ENCODE measurements at regions not wholly inside any gene's neighbourhood (a gene's known extent, or its start where the extent isn't known, plus 50 kb on each side); places are given as distances from the start of the nearest gene placed in this dataset.

DNA sequence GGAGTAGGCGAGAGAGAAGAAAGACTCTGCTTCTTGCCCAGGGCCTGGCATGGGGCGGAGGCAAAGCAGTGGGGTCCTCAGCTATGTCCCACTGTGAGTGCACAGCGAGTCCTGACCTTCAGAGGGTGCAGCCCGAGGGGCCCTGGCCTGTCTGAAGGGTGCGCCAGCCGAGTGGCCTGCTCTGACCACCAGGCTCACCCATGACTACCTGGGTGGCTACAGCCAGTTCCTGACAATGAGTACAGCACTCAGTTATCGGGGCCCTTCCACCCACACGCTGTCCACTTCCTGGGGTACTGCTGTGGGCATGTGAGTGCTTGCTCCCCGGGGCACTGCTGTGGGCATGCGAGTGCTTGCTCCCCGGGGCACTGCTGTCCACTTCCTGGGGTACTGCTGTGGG is 74.1 kb upstream of the B3GAT1 start:
- H3K4me3 ChIP-seq (ENCODE audit: low read depth, low read length) = no peak overlapping the region
- TF ChIP-seq, protein P1, sequence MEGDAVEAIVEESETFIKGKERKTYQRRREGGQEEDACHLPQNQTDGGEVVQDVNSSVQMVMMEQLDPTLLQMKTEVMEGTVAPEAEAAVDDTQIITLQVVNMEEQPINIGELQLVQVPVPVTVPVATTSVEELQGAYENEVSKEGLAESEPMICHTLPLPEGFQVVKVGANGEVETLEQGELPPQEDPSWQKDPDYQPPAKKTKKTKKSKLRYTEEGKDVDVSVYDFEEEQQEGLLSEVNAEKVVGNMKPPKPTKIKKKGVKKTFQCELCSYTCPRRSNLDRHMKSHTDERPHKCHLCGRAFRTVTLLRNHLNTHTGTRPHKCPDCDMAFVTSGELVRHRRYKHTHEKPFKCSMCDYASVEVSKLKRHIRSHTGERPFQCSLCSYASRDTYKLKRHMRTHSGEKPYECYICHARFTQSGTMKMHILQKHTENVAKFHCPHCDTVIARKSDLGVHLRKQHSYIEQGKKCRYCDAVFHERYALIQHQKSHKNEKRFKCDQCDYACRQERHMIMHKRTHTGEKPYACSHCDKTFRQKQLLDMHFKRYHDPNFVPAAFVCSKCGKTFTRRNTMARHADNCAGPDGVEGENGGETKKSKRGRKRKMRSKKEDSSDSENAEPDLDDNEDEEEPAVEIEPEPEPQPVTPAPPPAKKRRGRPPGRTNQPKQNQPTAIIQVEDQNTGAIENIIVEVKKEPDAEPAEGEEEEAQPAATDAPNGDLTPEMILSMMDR (IDR thresholded peaks at IDR 0.05; ENCODE audit: low read depth, low read length) = no peak

DNA sequence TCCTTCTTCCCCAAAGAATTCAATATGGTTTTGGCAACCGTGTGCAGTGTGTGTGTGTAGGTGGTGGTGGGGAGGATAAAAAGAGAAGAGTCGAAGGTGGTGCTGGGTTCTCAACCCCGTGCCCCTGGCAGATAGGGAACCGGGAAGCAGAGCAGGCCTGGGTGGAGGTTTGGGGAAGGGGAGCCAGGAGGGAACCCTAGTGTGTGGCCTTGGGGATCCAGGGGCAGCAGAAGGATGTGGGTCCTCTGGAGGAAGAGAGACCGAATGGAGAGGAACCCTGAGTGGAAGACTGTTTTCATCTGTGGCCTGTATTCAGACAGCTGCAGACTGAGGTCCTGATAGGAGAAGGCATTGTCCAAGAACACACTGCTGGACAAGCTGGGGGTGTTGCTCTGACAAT is 73.3 kb upstream of the B3GAT1 start:
- H3K4me3 ChIP-seq (ENCODE audit: low read depth, low read length) = no peak overlapping the region
- TF ChIP-seq, protein P1 (IDR thresholded peaks at IDR 0.05; ENCODE audit: low read depth, low read length) = no peak

DNA sequence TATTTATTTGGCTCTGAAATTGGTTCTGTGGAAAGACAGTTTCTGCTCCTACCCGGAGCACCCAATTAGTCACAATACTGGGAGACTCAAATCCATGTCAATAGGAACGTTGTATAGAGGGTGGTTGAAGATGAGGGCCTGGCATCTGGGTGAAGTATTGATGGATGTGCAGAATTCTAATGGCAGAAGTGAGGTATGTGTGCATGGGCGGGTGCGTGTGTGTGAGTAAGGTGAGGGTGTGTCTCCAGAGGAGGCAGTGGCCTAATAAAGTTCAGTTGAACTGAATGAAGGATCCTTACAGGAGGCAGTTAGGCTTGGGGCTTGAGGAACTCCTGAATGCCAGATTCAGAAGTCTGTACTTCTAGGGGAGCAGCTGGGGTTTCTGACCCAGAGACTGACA is 71.8 kb upstream of the B3GAT1 start:
- TF ChIP-seq, protein P1 (IDR thresholded peaks at IDR 0.05; ENCODE audit: low read depth, low read length) = no peak
- H3K4me3 ChIP-seq (ENCODE audit: low read depth, low read length) = no peak overlapping the region

DNA sequence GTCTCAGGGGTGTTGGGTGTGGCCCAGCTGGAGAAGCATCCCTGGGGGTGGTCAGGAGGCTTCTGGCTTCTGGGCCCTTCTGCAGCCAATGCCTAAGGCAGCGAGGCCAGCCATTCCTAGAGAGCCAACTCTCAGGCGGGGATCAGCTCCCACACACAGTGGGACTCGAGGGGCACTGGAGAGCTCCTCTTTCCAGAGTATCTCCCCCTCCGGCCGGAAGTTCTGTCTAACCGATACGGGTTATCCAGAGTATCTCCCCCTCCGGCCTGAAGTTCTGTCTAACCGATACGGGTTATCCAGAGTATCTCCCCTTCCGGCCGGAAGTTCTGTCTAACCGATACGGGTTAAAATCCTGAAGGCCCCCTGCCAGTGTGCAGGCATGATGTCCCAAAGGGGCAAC is 71.2 kb upstream of the B3GAT1 start:
- TF ChIP-seq, protein P1 (IDR thresholded peaks at IDR 0.05; ENCODE audit: low read depth, low read length) = no peak

DNA sequence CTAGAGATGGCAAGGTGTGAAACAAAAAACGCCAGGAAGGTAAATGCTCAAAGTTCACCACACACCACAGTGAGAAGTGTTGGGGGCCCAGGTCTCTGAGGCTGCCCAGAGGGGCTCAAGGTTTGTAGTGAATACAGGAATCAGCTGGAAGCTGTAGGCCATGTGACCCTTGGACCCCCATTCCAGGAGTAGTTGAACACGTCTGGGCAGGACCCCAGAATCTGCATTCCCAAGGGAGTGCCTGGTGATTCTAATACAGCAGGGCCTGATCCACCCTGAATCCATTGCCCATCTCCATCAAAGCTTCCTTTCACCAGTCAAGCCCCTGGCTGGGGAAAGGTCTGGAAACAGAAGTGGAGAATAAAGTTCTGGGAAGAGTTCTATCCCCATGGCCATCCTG is 70.8 kb upstream of the B3GAT1 start:
- TF ChIP-seq, protein P1 (IDR thresholded peaks at IDR 0.05; ENCODE audit: low read depth, low read length) = no peak
- H3K4me3 ChIP-seq (ENCODE audit: low read depth, low read length) = no peak overlapping the region

More for the DNA sequence above, 71.2 kb upstream of the B3GAT1 start:
- no peak overlapping the region for H3K4me3 ChIP-seq (ENCODE audit: low read depth, low read length)

DNA sequence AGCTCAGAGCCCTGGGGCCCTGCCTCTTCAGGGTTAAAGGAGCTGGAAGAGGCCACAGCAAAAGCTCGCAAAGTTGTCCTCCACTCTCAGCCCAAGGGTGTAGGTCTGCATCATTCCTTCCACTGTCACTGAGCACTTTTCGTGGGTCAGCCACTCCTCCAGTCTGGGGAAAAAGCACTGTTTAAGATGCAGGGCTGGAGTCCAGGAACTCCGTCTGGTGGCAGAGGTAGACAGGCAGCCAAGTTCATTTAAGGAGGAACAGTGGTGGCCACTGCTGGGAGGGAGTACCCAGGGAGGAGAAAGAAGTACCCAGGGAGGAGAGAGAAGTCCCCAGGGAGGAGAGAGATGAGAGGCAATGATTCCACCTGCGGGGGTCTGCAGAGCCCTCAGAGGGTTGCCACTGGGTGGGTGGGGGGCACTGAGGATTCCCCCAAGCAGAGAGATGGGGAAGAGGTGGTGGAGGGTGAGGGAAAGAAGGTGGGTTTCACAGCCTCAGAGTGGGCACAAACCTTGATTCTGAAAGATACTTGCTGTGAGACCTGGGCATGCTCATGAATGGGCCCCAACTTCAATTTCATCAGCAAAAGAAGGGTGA is 70.0 kb upstream of the B3GAT1 start:
- no peak overlapping the region for H3K4me3 ChIP-seq (ENCODE audit: low read depth, low read length)
- TF ChIP-seq, protein P1 (IDR thresholded peaks at IDR 0.05; ENCODE audit: low read depth, low read length) = no peak

DNA sequence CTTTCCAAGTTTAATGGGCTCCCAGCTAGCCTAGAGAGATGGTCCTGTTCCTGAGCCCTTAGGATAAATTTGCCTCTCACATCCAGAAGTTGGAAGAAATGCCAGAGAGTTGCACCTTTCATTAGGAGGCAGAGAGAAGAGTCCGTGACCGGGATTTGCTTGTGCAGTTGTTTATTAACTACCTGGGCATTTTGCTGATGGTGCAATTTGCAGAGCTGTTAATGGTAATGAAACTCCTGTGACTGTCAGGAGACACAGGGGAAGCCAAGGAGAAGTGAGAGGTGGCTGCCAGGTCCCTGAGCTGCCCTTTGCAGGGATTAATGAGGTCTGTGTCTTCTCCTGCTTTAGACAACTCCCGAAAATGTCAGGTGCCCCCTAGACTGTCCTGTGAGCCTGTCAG is 69.1 kb upstream of the B3GAT1 start:
- TF ChIP-seq, protein P1 (IDR thresholded peaks at IDR 0.05; ENCODE audit: low read depth, low read length) = no peak
- no peak overlapping the region for H3K4me3 ChIP-seq (ENCODE audit: low read depth, low read length)
